ENCODE measurements at regions not wholly inside any gene's neighbourhood (a gene's known extent, or its start where the extent isn't known, plus 50 kb on each side); places are given as distances from the start of the nearest gene placed in this dataset.

GRCh38 chr16:65523283-65523944 lies 401.6 kb upstream of the CDH11 start:
- no peak for DNase-seq

- no peak for DNase-seq
Measured at GRCh38 chr16:65522412-65522811, 400.5 kb upstream of the CDH11 start.

GRCh38 chr16:65521633-65522328 lies 399.9 kb upstream of the CDH11 start:
- DNase-seq, result no peak

- DNase-seq, result no peak
Measured at GRCh38 chr16:65519402-65519801, 397.5 kb upstream of the CDH11 start.

- DNase-seq, result no peak
Measured at GRCh38 chr16:65515193-65515592, 393.3 kb upstream of the CDH11 start.

GRCh38 chr16:65510850-65511249 lies 389.0 kb upstream of the CDH11 start:
- DNase-seq, result no peak

GRCh38 chr16:65510241-65510640 lies 388.4 kb upstream of the CDH11 start:
- no peak for DNase-seq

- DNase-seq, result no peak
Measured at GRCh38 chr16:65509172-65509571, 387.3 kb upstream of the CDH11 start.

- no peak for DNase-seq
Measured at GRCh38 chr16:65500919-65501318, 379.1 kb upstream of the CDH11 start.

- DNase-seq, result no peak
Measured at GRCh38 chr16:65500007-65500406, 378.1 kb upstream of the CDH11 start.

GRCh38 chr16:65499566-65499965 lies 377.7 kb upstream of the CDH11 start:
- no peak for DNase-seq

- no peak for DNase-seq
Measured at GRCh38 chr16:65497571-65497970, 375.7 kb upstream of the CDH11 start.

GRCh38 chr16:65495106-65495505 lies 373.2 kb upstream of the CDH11 start:
- no peak for DNase-seq

GRCh38 chr16:65494609-65495008 lies 372.7 kb upstream of the CDH11 start:
- DNase-seq, result no peak

GRCh38 chr16:65494080-65494479 lies 372.2 kb upstream of the CDH11 start:
- no peak for DNase-seq

GRCh38 chr16:65490286-65490685 lies 368.4 kb upstream of the CDH11 start:
- no peak for DNase-seq

GRCh38 chr16:65489531-65490023 lies 367.7 kb upstream of the CDH11 start:
- no peak for DNase-seq

GRCh38 chr16:65487231-65487630 lies 365.4 kb upstream of the CDH11 start:
- no peak for DNase-seq

- DNase-seq, result no peak
Measured at GRCh38 chr16:65481956-65482355, 360.1 kb upstream of the CDH11 start.

- DNase-seq, result no peak
Measured at GRCh38 chr16:65480281-65481091, 358.6 kb upstream of the CDH11 start.

- DNase-seq, result no peak
Measured at GRCh38 chr16:65476448-65476955, 354.6 kb upstream of the CDH11 start.

GRCh38 chr16:65473699-65474098 lies 351.8 kb upstream of the CDH11 start:
- DNase-seq, result no peak

GRCh38 chr16:65469116-65469515 lies 347.3 kb upstream of the CDH11 start:
- no peak for DNase-seq

- DNase-seq, result no peak
Measured at GRCh38 chr16:65468133-65468532, 346.3 kb upstream of the CDH11 start.

Measured in activated CD4-positive, alpha-beta T cell treated with anti-CD3 and anti-CD28 coated beads, Interleukin-2, amount 50 U/mL, for 1 hour (primary cell).